HG03066 (cell line): ENCODE measurements at regions not wholly inside any gene's neighbourhood (a gene's known extent, or its start where the extent isn't known, plus 50 kb on each side); places are given as distances from the start of the nearest gene placed in this dataset.
"Not testable (repeated sequence)": the region's sequence is repeated elsewhere in the genome, so short reads cannot be mapped to it uniquely, and the experiment has no call there.

Experiments
- ATAC-seq: cut with Tn5 transposase; IDR thresholded peaks from one replicate; pipeline ENCODE4 v1.9.1; 2021; ENCODE audit warnings: low read depth; ENCODE audit not compliant: unreplicated experiment

- not testable (repeated sequence) for ATAC-seq
Measured at GRCh38 chr15:22002711-22003110, 77.6 kb upstream of the OR4M2 start.

- ATAC-seq: peak; percentile 70
Measured at GRCh38 chr15:21989117-21989516, 91.2 kb upstream of the OR4M2 start.

GRCh38 chr15:21983820-21984219 lies 96.5 kb upstream of the OR4M2 start:
- ATAC-seq: not testable (repeated sequence)

- not testable (repeated sequence) for ATAC-seq
Measured at GRCh38 chr15:21979960-21980359, 100.4 kb upstream of the OR4M2 start.

- not testable (repeated sequence) for ATAC-seq
Measured at GRCh38 chr15:21953713-21954112, 76.2 kb upstream of the POTEB start.

- ATAC-seq: not testable (repeated sequence)
Measured at GRCh38 chr15:21940302-21940701, 62.8 kb upstream of the POTEB start.
